ENCODE measurements at regions not wholly inside any gene's neighbourhood (a gene's known extent, or its start where the extent isn't known, plus 50 kb on each side); places are given as distances from the start of the nearest gene placed in this dataset.
"Not testable (repeated sequence)": the region's sequence is repeated elsewhere in the genome, so short reads cannot be mapped to it uniquely, and the experiment has no call there.

DNA sequence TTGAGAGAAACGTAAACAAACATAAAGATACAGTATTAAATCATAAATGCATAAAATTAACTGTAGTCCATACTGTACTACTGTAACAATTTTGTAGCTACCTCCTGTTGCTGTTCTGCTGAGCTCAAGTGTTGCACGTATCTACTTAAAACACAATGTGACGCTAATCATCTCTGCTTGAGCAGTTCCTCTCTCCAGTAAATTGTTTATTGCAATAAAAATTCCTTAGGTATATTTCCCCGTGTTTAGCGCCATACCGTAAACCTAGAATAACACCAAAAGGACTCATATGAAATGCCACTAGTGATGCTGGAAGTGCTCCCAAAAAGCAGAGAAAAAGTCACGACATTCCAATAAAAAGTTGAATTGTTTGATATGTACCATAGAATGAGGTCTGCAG lies 152.3 kb downstream of the LRRN1 start (continued):
- TF ChIP-seq EP300 (IDR thresholded peaks at IDR 0.05; ENCODE audit: borderline replicate concordance in 1 of 2, low read depth in 1 of 2, low read length in 1 of 2) (no peak), GATA2 (CRISPR knock-in tag; IDR thresholded peaks at IDR 0.05) (no peak), FOSL2 (IDR thresholded peaks at IDR 0.05; ENCODE audit: borderline replicate concordance, low read depth) (no peak)

DNA sequence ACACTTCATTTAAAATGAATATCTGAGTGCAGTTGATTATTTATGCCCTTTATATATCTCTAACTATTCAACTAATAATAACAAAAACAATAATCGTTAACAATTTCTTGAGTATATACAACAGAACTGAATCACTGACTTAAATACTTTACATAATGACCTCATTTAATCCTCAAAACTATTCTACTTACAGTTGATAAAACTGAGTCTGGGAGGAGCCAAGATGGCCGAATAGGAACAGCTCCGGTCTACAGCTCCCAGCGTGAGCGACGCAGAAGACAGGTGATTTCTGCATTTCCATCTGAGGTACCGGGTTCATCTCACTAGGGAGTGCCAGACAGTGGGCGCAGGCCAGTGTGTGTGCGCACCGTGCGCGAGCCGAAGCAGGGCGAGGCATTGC lies 163.6 kb downstream of the LRRN1 start:
- not testable (repeated sequence) for H2AFZ ChIP-seq (ENCODE audit: low read depth)
- 21% methylated on average over 6 of the region's 14 CpGs for WGBS (ENCODE audit: low lambda C conversion rate)

DNA sequence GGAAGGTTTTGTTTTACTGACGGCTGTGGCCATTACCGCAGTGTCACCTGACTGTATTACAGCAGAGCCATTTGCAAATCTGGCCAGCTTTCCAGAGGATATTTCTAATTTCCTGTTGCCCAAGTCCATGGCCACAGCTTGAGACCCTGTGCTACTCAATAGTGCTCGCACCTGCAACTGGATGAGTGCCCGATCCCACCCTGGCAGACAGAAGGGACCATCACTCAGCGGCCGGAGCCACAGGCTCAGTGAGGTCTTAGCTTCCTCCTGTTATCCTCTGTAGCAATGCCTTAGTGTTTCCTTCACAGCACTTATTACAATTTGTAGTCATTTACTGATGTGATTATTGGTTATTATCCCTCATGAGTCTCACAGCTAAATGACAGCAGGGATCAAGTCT lies 184.8 kb downstream of the LRRN1 start:
- DNase-seq: no peak
- POLR2A ChIA-PET: no interaction called here
- Histone ChIP-seq H3K9me2 (no peaks in the 10 kb centered on the region), H3K4me3 (ENCODE audit: low read depth in 2 of 2, low read length in 1 of 2) (no peak overlapping the region), H3K4me2 (no peak overlapping the region), H3K9ac (no peak overlapping the region), H3F3A (replicated peaks; ENCODE audit: insufficient read depth) (no peaks in the 10 kb centered on the region), H2AFZ (ENCODE audit: low read depth) (no peak overlapping the region), H3K27ac (ENCODE audit: low read depth in 2 of 2, low read length in 1 of 2) (no peak overlapping the region), H3K9me3 (no peaks in the 10 kb centered on the region), H3K4me1 (ENCODE audit: control insufficient read depth in 1 of 2, insufficient read depth in 2 of 2, low read depth in 1 of 2, low read length in 1 of 2) (no peaks in the 10 kb centered on the region), H3K27me3 (ENCODE audit: insufficient read depth) (no peaks in the 10 kb centered on the region), H3K36me3 (replicated peaks in 1 of 2; ENCODE audit: control insufficient read depth in 1 of 2, insufficient read depth in 2 of 2, low read length in 1 of 2) (no peaks in the 10 kb centered on the region), H3K79me2 (ENCODE audit: insufficient read depth) (no peaks in the 10 kb centered on the region), H4K20me1 (ENCODE audit: insufficient read depth) (no peaks in the 10 kb centered on the region)
- 10% methylated on average over 6 of the region's 6 CpGs for WGBS (ENCODE audit: low lambda C conversion rate)
- no peak for TF ChIP-seq RXRA (IDR thresholded peaks at IDR 0.05; ENCODE audit: borderline replicate concordance, low read depth)
- TF ChIP-seq FOXM1 (IDR thresholded peaks at IDR 0.05; ENCODE audit: low read depth): no peak
- TF ChIP-seq GABPA (IDR thresholded peaks at IDR 0.05; ENCODE audit: low read depth): no peak
- no peak for TF ChIP-seq GATA2 (CRISPR knock-in tag; IDR thresholded peaks at IDR 0.05)
- TF ChIP-seq, protein P1, sequence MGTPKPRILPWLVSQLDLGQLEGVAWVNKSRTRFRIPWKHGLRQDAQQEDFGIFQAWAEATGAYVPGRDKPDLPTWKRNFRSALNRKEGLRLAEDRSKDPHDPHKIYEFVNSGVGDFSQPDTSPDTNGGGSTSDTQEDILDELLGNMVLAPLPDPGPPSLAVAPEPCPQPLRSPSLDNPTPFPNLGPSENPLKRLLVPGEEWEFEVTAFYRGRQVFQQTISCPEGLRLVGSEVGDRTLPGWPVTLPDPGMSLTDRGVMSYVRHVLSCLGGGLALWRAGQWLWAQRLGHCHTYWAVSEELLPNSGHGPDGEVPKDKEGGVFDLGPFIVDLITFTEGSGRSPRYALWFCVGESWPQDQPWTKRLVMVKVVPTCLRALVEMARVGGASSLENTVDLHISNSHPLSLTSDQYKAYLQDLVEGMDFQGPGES (IDR thresholded peaks at IDR 0.05; ENCODE audit: low read depth, low read length): no peak
- no peak for TF ChIP-seq RFX5 (IDR thresholded peaks at IDR 0.05; ENCODE audit: low read length)
- no peak for TF ChIP-seq TCF12 (IDR thresholded peaks at IDR 0.05)
- no peak for TF ChIP-seq CHD2 (IDR thresholded peaks at IDR 0.05; ENCODE audit: low read length, partially characterized antibody)
- TF ChIP-seq TEAD4 (IDR thresholded peaks at IDR 0.05; ENCODE audit: borderline replicate concordance, insufficient read depth): no peak
- no peak for TF ChIP-seq SMC3 (IDR thresholded peaks at IDR 0.05; ENCODE audit: low read depth, low read length)
- no peak for TF ChIP-seq JUND (IDR thresholded peaks at IDR 0.05)
- TF ChIP-seq, protein P2, sequence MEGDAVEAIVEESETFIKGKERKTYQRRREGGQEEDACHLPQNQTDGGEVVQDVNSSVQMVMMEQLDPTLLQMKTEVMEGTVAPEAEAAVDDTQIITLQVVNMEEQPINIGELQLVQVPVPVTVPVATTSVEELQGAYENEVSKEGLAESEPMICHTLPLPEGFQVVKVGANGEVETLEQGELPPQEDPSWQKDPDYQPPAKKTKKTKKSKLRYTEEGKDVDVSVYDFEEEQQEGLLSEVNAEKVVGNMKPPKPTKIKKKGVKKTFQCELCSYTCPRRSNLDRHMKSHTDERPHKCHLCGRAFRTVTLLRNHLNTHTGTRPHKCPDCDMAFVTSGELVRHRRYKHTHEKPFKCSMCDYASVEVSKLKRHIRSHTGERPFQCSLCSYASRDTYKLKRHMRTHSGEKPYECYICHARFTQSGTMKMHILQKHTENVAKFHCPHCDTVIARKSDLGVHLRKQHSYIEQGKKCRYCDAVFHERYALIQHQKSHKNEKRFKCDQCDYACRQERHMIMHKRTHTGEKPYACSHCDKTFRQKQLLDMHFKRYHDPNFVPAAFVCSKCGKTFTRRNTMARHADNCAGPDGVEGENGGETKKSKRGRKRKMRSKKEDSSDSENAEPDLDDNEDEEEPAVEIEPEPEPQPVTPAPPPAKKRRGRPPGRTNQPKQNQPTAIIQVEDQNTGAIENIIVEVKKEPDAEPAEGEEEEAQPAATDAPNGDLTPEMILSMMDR (IDR thresholded peaks at IDR 0.05): no peak
- no peak for TF ChIP-seq NFIC (IDR thresholded peaks at IDR 0.05; ENCODE audit: borderline replicate concordance)
- TF ChIP-seq TAF1 (IDR thresholded peaks at IDR 0.05; ENCODE audit: borderline replicate concordance, low read depth, low read length): no peak
- no peak for TF ChIP-seq FOXJ3 (CRISPR knock-in tag; IDR thresholded peaks at IDR 0.05)
- TF ChIP-seq, protein P3, sequence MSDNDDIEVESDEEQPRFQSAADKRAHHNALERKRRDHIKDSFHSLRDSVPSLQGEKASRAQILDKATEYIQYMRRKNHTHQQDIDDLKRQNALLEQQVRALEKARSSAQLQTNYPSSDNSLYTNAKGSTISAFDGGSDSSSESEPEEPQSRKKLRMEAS (IDR thresholded peaks at IDR 0.05; ENCODE audit: low read depth): no peak
- TF ChIP-seq, protein P4, sequence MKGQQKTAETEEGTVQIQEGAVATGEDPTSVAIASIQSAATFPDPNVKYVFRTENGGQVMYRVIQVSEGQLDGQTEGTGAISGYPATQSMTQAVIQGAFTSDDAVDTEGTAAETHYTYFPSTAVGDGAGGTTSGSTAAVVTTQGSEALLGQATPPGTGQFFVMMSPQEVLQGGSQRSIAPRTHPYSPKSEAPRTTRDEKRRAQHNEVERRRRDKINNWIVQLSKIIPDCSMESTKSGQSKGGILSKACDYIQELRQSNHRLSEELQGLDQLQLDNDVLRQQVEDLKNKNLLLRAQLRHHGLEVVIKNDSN (IDR thresholded peaks at IDR 0.05; ENCODE audit: borderline replicate concordance, low read depth): no peak
- no peak for TF ChIP-seq ELF1 (IDR thresholded peaks at IDR 0.05)
- CTCF ChIA-PET: no interaction called here

More for the DNA sequence above, 163.6 kb downstream of the LRRN1 start:
- H3K4me2 ChIP-seq; H3K27me3 ChIP-seq (ENCODE audit: insufficient read depth); POLR2A ChIA-PET; H3K9ac ChIP-seq; DNase-seq; H3K27ac ChIP-seq (ENCODE audit: low read depth in 2 of 2, low read length in 1 of 2); H3F3A ChIP-seq (replicated peaks; ENCODE audit: insufficient read depth); CTCF ChIA-PET; H4K20me1 ChIP-seq (ENCODE audit: insufficient read depth); H3K36me3 ChIP-seq (replicated peaks in 1 of 2; ENCODE audit: control insufficient read depth in 1 of 2, insufficient read depth in 2 of 2, low read length in 1 of 2); H3K4me1 ChIP-seq (ENCODE audit: control insufficient read depth in 1 of 2, insufficient read depth in 2 of 2, low read depth in 1 of 2, low read length in 1 of 2); H3K79me2 ChIP-seq (ENCODE audit: insufficient read depth); H3K9me2 ChIP-seq; H3K4me3 ChIP-seq (ENCODE audit: low read depth in 2 of 2, low read length in 1 of 2); H3K9me3 ChIP-seq: not testable (repeated sequence)
